WTC11 (cell line): ENCODE measurements at regions not wholly inside any gene's neighbourhood (a gene's known extent, or its start where the extent isn't known, plus 50 kb on each side); places are given as distances from the start of the nearest gene placed in this dataset.

Source experiments
- ATAC-seq: fragments of 200-7000 bp; cut with Tn5 transposase; 2 replicates; pipeline ENCODE4 v1.10.0; 2021; ENCODE audit warnings: mild to moderate bottlenecking, moderate library complexity
- CTCF ChIA-PET: fragments of 300-600 bp; sonication (Branson Sonifier 250); formaldehyde crosslinking; loops from one replicate; lab custom pipeline; 2021; ENCODE audit warnings: antibody characterized with exemption; lab: Charles Lee
- POLR2A ChIA-PET: fragments of 350-600 bp; sonication (Branson Sonifier 250); formaldehyde crosslinking; loops from one replicate; lab custom pipeline; 2021; ENCODE audit warnings: antibody characterized with exemption; lab: Charles Lee
- DNase-seq: peaks from one replicate; pipeline ENCODE4 v3.0.0; 2021; ENCODE audit warnings: low spot score
- H3K27ac Mint-ChIP-seq: 2 replicates; pipeline ENCODE4 v1.8.0; 2021; ENCODE audit warnings: mixed read lengths
- H3K27me3 Mint-ChIP-seq: 2 replicates; pipeline ENCODE4 v1.8.0; 2021; ENCODE audit warnings: low read depth, mild to moderate bottlenecking, moderate library complexity, mixed read lengths
- H3K36me3 Mint-ChIP-seq: 2 replicates; pipeline ENCODE4 v1.8.0; 2021; ENCODE audit warnings: mixed read lengths
- H3K4me1 Mint-ChIP-seq: 2 replicates; pipeline ENCODE4 v1.8.0; 2022; ENCODE audit warnings: mixed read lengths
- H3K4me3 Mint-ChIP-seq: 2 replicates; pipeline ENCODE4 v1.8.0; 2021; ENCODE audit warnings: mild to moderate bottlenecking, moderate library complexity, mixed read lengths
- H3K9me3 Mint-ChIP-seq: 2 replicates; pipeline ENCODE4 v1.8.0; 2021; ENCODE audit warnings: mixed read lengths
- ESRRA ChIP-seq: sonication (generic); formaldehyde crosslinking; IDR thresholded peaks from 2 replicates; pipeline ENCODE4 v1.8.1; 2022; ENCODE audit warnings: mild to moderate bottlenecking, missing genetic modification reagents, borderline replicate concordance
- FOXJ3 ChIP-seq: sonication (generic); formaldehyde crosslinking; IDR thresholded peaks from 2 replicates; pipeline ENCODE4 v1.9.0; 2021; ENCODE audit warnings: missing genetic modification reagents, mild to moderate bottlenecking, borderline replicate concordance
- FOXK1 ChIP-seq: sonication (generic); formaldehyde crosslinking; IDR thresholded peaks from 2 replicates; pipeline ENCODE4 v1.8.0; 2022; ENCODE audit warnings: mild to moderate bottlenecking, moderate library complexity, missing genetic modification reagents
- GRHL2 ChIP-seq: fragments of 250-450 bp; sonication (Bioruptor Pico); IDR thresholded peaks from 2 replicates; pipeline ENCODE4 v1.8.0; 2022; ENCODE audit warnings: mild to moderate bottlenecking, moderate library complexity; ENCODE audit not compliant: insufficient replicate concordance, severe bottlenecking
- JUN ChIP-seq: sonication (generic); formaldehyde crosslinking; IDR thresholded peaks from 2 replicates; pipeline ENCODE4 v1.8.0; 2023; ENCODE audit warnings: mild to moderate bottlenecking, missing genetic modification reagents
- NR2C2 ChIP-seq: sonication (generic); formaldehyde crosslinking; IDR thresholded peaks from 2 replicates; pipeline ENCODE4 v1.8.0; 2022; ENCODE audit warnings: mild to moderate bottlenecking, missing genetic modification reagents
- TCF7 ChIP-seq: sonication (generic); formaldehyde crosslinking; IDR thresholded peaks from 2 replicates; pipeline ENCODE4 v1.8.0; 2022; ENCODE audit warnings: mild to moderate bottlenecking, low read depth, missing genetic modification reagents, moderate library complexity
- ZNF121 ChIP-seq: sonication (generic); formaldehyde crosslinking; IDR thresholded peaks from 2 replicates; pipeline ENCODE4 v1.8.0; 2023; ENCODE audit warnings: missing genetic modification reagents
- ZNF219 ChIP-seq: sonication (generic); formaldehyde crosslinking; IDR thresholded peaks from 2 replicates; pipeline ENCODE4 v1.8.0; 2023; ENCODE audit warnings: missing genetic modification reagents, mild to moderate bottlenecking, borderline replicate concordance
- ZNF232 ChIP-seq: sonication (generic); formaldehyde crosslinking; IDR thresholded peaks from 2 replicates; pipeline ENCODE4 v1.8.0; 2022; ENCODE audit warnings: mild to moderate bottlenecking, missing genetic modification reagents
- TF ChIP-seq, protein P1 (sequence below): sonication (generic); formaldehyde crosslinking; IDR thresholded peaks from 2 replicates; pipeline ENCODE4 v1.8.1; 2023; ENCODE audit warnings: mild to moderate bottlenecking, moderate library complexity, missing genetic modification reagents
- TF ChIP-seq, protein P2 (sequence below): sonication (generic); formaldehyde crosslinking; IDR thresholded peaks from 2 replicates; pipeline ENCODE4 v1.8.0; 2022; ENCODE audit warnings: mild to moderate bottlenecking, missing genetic modification reagents
- TF ChIP-seq, protein P3 (sequence below): fragments of 250-450 bp; sonication (Bioruptor Pico); conservative IDR thresholded peaks from 2 replicates; pipeline ENCODE4 v1.9.0; 2021; ENCODE audit warnings: mild to moderate bottlenecking
- TF ChIP-seq, protein P4 (sequence below): fragments of 250-450 bp; sonication (Bioruptor Pico); IDR thresholded peaks from 2 replicates; pipeline ENCODE4 v1.9.0; 2021; ENCODE audit warnings: mild to moderate bottlenecking, borderline replicate concordance
- TF ChIP-seq, protein P5 (sequence below): sonication (generic); formaldehyde crosslinking; IDR thresholded peaks from 2 replicates; pipeline ENCODE4 v1.8.1; 2023; ENCODE audit warnings: mild to moderate bottlenecking, missing genetic modification reagents, moderate library complexity
- TF ChIP-seq, protein P6 (sequence below): sonication (generic); formaldehyde crosslinking; conservative IDR thresholded peaks from 2 replicates; pipeline ENCODE4 v1.8.1; 2023; ENCODE audit warnings: mild to moderate bottlenecking, low read depth, missing genetic modification reagents, moderate library complexity

DNA sequence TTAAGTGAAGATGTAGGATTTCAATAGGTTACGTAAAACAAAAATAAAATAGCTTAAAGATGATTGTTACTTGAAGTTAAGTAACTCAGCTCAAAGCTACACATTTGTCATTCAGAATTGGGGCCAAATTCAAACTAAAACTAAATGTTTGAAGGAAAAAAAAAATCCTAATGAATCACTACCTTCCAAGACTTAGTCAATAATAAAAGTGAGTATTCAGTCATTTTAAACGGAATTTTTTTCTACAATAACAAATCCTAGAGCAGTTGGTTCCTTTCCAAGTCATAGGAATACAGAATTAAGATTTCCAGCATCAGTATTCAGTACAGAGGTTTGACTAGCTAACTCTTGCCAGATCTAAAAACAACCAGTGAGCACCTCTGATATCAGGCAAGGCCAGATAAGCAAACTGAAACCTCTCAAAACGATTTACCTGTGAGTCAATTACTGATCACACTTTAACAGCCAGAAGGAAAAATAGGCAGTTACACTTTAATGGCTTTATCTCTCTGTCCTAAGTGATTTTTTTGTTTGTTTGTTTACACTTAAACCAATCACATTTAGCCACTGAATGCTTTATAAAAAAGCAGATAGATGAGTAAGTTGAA is 669.8 kb upstream of the ANKRD30A start:
- CTCF ChIA-PET = no interaction called here
- POLR2A ChIA-PET = no interaction called here
- peaks cover 40% of the 10 kb centered on the region for H3K36me3 Mint-ChIP-seq
- TF ChIP-seq, protein P1, sequence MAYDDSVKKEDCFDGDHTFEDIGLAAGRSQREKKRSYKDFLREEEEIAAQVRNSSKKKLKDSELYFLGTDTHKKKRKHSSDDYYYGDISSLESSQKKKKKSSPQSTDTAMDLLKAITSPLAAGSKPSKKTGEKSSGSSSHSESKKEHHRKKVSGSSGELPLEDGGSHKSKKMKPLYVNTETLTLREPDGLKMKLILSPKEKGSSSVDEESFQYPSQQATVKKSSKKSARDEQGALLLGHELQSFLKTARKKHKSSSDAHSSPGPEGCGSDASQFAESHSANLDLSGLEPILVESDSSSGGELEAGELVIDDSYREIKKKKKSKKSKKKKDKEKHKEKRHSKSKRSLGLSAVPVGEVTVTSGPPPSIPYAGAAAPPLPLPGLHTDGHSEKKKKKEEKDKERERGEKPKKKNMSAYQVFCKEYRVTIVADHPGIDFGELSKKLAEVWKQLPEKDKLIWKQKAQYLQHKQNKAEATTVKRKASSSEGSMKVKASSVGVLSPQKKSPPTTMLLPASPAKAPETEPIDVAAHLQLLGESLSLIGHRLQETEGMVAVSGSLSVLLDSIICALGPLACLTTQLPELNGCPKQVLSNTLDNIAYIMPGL (CRISPR knock-in tag) = no peak
- TF ChIP-seq NR2C2 (CRISPR knock-in tag) (no peak), ZNF219 (CRISPR knock-in tag) (no peak), GRHL2 (no peak), JUN (CRISPR knock-in tag) (no peak), TCF7 (CRISPR knock-in tag) (no peak), FOXJ3 (CRISPR knock-in tag) (no peak), ESRRA (CRISPR knock-in tag) (no peak), ZNF121 (CRISPR knock-in tag) (no peak), FOXK1 (CRISPR knock-in tag) (no peak)
- TF ChIP-seq, protein P2, sequence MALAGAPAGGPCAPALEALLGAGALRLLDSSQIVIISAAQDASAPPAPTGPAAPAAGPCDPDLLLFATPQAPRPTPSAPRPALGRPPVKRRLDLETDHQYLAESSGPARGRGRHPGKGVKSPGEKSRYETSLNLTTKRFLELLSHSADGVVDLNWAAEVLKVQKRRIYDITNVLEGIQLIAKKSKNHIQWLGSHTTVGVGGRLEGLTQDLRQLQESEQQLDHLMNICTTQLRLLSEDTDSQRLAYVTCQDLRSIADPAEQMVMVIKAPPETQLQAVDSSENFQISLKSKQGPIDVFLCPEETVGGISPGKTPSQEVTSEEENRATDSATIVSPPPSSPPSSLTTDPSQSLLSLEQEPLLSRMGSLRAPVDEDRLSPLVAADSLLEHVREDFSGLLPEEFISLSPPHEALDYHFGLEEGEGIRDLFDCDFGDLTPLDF (CRISPR knock-in tag) = no peak
- TF ChIP-seq, protein P3, sequence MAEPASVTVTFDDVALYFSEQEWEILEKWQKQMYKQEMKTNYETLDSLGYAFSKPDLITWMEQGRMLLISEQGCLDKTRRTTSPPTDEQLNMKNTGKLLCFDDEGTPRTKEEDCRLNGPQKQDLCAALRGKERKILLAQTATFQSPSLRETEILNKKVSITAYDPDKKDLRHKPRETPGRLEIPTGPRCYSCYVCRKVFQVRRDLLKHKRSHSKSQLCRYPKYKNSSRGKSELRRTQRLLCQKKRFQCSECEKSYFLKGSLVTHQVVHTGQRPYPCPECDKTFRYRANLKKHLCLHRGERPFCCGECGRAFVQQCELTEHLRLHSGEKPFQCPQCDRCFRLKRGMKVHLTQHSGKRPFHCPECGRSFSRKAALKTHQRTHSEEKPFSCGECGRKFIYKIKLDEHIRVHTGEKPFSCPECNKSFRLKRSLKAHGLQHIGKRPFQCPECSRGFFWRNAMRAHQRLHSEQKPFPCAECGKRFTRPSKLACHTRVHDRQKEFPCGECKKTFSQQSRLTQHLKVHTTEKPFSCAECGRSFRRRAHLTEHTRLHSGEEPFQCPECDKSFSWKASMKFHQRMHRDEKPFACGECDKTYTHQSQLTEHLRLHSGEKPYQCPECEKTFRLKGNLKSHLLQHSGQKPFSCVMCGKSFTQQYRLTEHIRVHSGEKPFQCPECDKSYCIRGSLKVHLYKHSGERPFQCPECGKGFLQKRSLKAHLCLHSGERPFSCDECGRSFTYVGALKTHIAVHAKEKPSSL = no peak
- TF ChIP-seq, protein P4, sequence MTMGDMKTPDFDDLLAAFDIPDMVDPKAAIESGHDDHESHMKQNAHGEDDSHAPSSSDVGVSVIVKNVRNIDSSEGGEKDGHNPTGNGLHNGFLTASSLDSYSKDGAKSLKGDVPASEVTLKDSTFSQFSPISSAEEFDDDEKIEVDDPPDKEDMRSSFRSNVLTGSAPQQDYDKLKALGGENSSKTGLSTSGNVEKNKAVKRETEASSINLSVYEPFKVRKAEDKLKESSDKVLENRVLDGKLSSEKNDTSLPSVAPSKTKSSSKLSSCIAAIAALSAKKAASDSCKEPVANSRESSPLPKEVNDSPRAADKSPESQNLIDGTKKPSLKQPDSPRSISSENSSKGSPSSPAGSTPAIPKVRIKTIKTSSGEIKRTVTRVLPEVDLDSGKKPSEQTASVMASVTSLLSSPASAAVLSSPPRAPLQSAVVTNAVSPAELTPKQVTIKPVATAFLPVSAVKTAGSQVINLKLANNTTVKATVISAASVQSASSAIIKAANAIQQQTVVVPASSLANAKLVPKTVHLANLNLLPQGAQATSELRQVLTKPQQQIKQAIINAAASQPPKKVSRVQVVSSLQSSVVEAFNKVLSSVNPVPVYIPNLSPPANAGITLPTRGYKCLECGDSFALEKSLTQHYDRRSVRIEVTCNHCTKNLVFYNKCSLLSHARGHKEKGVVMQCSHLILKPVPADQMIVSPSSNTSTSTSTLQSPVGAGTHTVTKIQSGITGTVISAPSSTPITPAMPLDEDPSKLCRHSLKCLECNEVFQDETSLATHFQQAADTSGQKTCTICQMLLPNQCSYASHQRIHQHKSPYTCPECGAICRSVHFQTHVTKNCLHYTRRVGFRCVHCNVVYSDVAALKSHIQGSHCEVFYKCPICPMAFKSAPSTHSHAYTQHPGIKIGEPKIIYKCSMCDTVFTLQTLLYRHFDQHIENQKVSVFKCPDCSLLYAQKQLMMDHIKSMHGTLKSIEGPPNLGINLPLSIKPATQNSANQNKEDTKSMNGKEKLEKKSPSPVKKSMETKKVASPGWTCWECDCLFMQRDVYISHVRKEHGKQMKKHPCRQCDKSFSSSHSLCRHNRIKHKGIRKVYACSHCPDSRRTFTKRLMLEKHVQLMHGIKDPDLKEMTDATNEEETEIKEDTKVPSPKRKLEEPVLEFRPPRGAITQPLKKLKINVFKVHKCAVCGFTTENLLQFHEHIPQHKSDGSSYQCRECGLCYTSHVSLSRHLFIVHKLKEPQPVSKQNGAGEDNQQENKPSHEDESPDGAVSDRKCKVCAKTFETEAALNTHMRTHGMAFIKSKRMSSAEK = no peak
- TF ChIP-seq, protein P5, sequence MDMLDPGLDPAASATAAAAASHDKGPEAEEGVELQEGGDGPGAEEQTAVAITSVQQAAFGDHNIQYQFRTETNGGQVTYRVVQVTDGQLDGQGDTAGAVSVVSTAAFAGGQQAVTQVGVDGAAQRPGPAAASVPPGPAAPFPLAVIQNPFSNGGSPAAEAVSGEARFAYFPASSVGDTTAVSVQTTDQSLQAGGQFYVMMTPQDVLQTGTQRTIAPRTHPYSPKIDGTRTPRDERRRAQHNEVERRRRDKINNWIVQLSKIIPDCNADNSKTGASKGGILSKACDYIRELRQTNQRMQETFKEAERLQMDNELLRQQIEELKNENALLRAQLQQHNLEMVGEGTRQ (CRISPR knock-in tag) = no peak
- ATAC-seq (no peak), DNase-seq (no peak)
- H3K4me3 Mint-ChIP-seq = no peak overlapping the region
- H3K9me3 Mint-ChIP-seq = peaks cover 44% of the 10 kb centered on the region
- H3K4me1 Mint-ChIP-seq = peaks cover 5% of the 10 kb centered on the region
- H3K27ac Mint-ChIP-seq = no peak overlapping the region
- no peaks in the 10 kb centered on the region for H3K27me3 Mint-ChIP-seq

DNA sequence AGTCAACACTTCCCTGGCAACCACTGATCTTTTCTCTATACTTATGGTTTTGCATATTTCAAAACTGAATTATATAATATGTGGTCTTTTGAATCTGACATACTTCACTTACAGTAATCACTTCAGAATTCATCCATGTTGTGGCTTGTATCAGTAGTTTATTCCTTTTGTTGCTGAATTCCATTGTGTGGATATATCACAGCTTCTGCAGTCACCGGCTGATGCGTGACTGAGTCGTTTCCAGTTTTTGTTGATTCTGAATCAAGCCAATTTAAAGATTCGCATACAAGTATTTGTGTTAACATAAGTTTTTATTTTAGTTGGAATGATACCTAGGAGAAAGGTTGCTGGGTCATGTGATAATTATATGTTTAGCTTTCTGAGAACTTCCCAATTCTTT is 672.5 kb upstream of the ANKRD30A start:
- no peak overlapping the region for H3K4me3 Mint-ChIP-seq
- TF ChIP-seq, protein P6, sequence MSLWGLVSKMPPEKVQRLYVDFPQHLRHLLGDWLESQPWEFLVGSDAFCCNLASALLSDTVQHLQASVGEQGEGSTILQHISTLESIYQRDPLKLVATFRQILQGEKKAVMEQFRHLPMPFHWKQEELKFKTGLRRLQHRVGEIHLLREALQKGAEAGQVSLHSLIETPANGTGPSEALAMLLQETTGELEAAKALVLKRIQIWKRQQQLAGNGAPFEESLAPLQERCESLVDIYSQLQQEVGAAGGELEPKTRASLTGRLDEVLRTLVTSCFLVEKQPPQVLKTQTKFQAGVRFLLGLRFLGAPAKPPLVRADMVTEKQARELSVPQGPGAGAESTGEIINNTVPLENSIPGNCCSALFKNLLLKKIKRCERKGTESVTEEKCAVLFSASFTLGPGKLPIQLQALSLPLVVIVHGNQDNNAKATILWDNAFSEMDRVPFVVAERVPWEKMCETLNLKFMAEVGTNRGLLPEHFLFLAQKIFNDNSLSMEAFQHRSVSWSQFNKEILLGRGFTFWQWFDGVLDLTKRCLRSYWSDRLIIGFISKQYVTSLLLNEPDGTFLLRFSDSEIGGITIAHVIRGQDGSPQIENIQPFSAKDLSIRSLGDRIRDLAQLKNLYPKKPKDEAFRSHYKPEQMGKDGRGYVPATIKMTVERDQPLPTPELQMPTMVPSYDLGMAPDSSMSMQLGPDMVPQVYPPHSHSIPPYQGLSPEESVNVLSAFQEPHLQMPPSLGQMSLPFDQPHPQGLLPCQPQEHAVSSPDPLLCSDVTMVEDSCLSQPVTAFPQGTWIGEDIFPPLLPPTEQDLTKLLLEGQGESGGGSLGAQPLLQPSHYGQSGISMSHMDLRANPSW (CRISPR knock-in tag) = no peak
- no peak for TF ChIP-seq ZNF232 (CRISPR knock-in tag)
- TF ChIP-seq, protein P4 = no peak

More for the DNA sequence above, 672.5 kb upstream of the ANKRD30A start:
- ATAC-seq = no peak
- Mint-ChIP-seq H3K27ac (no peak overlapping the region), H3K27me3 (peaks cover 4% of the 10 kb centered on the region; the same call in 1 of the 2 replicates), H3K4me1 (peaks cover 28% of the 10 kb centered on the region), H3K9me3 (peaks cover 33% of the 10 kb centered on the region), H3K36me3 (peaks cover 31% of the 10 kb centered on the region)
- ChIA-PET POLR2A (no interaction called here), CTCF (no interaction called here)
- no peak for DNase-seq
